ENCODE measurements at regions not wholly inside any gene's neighbourhood (a gene's known extent, or its start where the extent isn't known, plus 50 kb on each side); places are given as distances from the start of the nearest gene placed in this dataset.

DNA sequence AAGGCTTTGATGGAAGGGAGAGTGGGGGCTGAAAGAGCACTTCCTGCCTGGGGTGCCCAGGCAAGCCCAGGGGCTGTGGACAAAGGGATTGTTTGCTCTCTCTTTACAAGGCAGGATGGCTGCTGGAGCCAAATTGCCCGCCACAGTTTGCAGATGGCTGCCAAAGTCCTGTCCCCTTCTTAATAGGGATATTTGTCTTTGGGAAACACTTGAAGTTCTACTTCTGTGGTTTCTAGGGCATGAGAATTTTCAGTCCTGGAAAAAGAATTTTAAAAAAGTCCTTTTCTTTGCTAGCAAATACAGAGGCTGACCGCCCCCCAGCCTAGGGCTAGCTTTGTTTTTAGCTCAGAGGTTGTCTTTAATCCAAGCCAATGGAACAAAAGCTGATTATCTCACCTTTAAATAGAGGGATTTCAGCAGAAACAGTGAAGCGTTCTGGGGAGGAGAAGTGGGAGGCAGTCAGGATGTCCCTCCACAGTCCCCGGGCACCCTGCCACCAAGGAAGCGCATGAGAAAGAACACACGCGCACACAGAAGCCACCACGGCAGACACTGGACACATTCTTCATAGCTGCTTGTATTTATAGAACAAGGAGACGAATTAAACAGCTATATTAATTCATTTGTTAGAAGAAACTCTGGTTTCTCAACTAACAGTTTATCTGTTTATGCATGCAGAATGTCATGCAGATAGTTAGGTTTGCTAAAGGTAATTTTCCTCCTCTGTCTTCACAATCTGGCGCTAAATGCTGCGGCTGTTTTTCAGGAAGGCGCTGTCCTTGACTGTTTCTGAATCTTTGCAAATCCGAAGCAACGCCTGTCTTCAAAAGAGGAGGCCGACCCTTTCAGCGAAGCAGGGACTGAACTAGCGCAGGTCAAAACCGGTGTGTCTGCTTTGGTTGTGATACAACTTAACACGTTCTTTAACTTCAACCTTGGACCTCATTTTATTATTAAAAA lies 736.9 kb downstream of the QKI start:
- no peak for DNase-seq (ENCODE audit: low read depth)

DNA sequence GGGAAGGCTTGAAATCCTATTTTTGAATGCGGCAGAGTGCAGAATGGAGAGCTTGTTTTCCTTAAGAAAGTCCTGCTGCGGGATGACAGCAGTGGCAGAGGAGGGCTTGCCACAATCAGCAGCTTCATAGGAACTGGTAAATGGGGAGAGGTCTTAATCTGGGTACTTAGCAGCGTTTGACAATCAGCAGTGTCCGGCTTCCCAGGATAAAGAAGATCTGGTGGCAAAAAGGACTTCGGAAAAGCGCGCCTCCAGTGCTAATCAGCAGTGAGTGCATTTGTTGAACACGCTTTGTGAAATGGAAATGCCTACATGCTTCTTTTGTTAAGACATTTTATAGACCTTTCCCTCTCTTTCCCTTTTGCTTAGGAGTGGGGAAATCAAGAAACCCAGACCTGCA lies 735.7 kb downstream of the QKI start:
- DNase-seq (ENCODE audit: low read depth): no peak

DNA sequence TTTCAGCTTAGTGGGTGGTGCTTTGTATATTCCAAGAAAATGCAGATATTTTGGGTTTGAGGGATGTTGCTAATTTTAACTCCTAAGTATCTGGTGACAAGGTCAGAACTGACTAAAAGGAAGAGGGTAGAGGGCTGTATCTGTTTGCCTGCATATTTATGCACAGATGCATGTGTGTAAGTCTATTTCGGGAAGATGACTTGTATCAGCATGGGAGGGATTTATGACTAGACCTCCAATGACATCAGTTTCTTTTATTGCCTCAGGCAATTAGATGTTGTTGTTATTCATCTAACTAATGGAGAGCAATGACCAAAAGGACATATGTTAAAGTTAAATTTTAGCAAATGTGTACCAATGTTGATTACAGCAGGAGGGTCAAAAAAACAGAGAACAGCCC lies 734.3 kb downstream of the QKI start:
- DNase-seq (ENCODE audit: low read depth): no peak

DNA sequence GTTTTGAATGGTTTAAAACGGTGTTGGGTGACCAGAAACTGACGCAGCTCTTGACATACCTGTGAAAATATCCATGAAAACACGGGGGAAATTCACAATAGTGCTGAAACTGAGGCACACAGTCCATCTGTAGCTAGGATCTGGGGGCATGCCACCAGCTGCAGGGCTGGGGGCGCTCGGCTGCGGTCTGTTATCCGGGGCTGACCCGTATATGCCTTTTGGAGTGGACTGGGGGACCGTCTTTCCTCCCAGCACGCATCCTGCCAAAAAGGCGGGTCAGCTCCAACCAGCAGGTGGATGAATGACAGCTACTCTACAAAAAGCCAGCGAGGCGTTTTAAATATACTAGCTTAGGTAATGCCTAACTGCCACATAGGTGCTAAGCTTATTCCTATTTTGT lies 729.8 kb downstream of the QKI start:
- DNase-seq (ENCODE audit: low read depth): no peak

DNA sequence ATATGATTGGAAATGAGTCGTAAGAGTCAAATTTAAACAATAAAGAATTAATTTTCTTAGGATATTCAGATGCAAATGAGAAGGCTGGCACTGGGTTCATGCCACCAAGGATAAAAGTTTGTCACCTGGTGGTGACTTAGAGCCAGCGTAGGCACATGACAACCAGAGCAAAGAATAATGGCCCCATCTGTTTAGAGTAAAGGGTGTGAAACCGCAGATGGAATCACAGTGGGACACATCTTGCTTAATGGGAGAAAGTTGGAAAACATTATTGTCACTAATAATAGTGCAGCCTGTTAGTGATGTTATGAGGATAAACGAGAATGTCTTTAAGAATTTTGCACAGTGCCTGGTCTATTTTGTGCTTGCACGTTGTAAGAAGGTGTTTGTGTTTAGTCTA lies 727.8 kb downstream of the QKI start:
- DNase-seq (ENCODE audit: low read depth): no peak

DNA sequence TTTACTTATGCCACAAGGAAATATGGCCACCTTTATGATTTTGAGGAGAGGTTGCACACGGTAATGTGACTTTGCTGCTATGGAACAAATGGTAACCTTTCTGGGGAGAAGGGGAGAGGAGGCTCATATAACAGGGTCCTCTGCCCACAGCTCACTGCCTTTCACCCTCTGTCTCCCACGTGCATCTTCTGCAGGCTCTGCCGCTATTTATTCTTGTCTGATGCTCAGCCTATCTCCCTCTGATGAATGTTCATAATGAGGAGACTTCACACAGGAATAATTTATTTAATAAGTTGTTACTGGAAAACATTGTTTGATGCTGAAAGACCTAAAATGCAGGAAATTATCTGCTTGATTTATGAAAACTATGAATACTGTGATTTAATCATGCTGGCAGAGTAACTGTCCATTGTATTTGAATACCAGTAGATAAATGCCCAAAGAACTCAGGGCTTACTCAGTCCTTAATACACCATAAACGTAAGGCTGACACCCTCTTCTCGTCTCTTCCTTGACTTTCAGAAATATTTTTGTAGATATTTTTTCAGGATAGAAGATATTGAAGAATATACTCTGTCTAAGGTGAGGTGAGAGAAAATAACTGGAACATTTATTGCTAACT lies 721.1 kb downstream of the QKI start:
- DNase-seq (ENCODE audit: low read depth): no peak

DNA sequence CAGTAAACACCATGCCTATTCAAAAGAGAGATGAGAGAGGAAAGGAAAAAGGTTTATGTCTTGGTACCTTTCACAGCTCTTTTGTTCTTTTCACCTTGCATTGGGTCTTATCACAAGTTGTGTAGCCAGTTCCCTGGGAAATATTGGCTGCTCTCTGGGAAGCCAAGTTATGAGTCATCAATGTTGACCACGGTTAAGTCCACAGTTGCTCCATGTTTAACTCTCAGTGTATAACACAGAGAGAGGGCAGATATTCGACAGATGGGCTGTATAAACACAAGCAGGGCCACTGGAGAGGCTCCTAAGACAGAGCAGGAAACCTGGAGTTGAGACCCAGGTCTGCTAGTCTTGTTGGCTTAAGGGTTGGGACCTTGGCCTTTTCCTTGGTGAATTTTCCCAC lies 718.6 kb downstream of the QKI start:
- no peak for DNase-seq (ENCODE audit: low read depth)

DNA sequence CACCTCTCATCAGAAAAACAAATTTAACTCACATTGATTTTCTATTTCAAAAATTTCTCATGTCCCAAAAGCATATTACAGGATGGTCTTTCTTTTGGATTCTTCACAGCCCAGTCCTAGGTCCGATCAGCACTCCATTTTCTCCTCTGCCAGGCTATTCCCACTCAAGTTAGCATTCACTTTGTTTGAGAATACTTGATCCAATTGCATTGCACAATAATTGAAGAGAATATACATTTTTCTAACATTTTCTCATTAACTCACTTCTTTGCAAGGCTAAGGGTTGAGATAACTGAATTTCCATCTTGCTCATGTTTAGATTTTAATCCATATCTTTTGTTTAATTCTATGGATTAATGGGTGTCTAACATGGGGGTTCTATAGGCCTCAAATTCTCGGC lies 716.1 kb downstream of the QKI start:
- DNase-seq (ENCODE audit: low read depth): no peak

DNA sequence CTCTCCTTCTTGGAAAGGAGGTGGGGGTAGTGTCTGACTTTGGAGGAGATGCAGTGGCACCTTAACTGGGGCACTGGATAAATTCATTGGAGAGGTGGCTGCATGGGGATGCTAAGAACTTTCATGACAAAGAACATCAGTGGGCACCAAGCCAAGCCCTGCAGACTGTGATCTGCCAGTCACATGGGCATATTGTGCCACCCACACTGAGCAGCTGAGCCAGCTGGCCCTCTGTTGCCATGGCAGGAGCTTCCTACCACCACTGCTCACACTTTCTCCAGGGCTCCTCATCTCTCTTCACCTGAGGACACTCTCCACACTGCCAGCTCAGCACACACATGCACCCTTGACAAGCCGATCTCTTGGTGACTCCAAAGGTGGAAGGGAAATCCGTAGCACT lies 715.6 kb downstream of the QKI start:
- DNase-seq (ENCODE audit: low read depth): no peak

DNA sequence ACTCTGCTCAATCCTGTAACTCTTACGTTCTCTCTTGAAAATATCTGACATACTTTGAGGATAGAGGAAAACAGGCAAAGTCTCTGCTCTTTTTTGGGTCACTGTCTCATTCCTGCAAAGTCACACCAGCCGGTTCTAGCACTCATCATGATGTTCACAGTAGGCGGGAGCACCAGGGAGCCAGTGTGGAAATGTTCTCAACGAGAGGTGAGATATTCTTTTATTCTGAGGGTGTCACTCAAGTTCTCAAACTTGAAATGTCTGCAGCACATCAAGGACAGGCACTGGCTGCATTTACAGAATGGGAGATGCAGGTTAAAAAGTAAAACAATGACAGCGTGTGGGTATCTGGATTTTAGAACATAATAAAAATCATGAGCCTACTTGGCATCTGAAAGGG lies 714.7 kb downstream of the QKI start:
- DNase-seq (ENCODE audit: low read depth): no peak

DNA sequence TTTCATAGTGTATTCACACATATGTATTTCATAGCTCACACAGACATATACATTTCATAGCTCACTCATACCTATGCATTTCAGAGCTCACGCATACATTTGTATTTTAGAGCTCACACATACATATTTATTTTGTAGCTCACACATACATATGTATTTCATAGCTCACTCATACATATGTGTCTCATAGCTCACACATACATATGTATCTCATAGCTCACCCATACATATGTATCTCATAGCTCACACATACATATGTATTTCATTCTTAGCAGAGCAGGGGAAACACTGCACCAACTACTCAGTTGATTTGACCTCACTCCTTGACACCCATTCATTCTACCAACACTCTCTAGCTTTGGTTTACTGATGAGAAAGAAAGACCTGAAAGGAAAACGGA lies 713.6 kb downstream of the QKI start:
- no peak for DNase-seq (ENCODE audit: low read depth)

DNA sequence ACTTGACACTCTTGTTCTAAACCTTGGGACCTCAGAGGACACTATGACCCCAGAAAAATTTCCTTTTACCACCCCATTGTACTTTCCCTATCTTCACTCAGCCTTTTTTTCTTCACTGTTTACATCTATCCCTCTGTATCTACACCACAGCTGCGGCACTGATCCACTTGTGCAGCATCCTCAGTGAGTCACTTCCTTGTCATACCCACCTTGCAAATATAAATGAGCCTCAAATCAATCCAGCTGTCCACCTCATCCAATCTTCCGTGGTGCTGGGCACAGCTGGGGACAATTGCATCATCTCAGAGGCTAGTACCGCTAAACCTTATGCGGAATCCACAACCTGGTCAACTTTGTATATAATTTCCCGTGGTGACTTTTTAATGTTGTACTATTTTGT lies 710.5 kb downstream of the QKI start:
- DNase-seq (ENCODE audit: low read depth): no peak

DNA sequence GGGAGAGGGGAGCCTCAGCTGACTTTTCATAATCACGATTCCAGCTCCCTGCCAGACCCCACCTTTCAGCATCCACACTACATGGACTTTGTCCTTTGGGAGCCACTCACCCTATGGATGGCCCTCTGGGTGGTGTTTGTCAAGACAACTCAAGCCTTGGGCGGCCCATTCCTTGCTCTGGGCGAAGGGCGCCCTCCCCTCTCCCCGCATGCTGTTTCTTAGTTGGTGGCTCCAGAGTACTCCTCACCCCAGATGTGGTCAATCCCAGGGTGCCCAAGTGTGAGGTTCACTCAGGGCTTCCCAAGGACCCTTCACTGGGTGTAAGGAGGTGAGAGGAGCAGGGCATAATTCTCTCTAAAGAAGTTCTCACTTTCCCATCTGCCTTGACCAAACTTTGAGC lies 710.0 kb downstream of the QKI start:
- no peak for DNase-seq (ENCODE audit: low read depth)

DNA sequence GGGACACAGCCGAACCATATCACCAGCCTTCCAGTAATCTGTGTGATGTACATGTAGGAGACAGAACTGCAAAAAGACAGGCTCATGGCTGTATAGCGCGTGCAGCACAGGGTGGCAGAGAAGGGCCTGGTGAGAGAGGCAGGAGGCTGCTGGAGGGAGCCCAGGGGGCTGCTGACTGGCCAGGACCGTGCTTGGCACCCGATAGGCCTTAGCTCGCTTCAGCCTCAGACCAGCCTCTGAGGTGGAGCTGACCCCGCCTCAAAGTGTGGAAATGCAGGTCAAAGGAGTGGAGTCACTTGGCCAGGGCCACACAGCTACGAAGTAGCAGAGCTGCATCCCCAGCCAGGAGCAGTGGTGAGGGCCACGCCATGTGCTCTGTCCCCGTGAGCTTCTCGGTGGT lies 707.6 kb downstream of the QKI start:
- no peak for DNase-seq (ENCODE audit: low read depth)

DNA sequence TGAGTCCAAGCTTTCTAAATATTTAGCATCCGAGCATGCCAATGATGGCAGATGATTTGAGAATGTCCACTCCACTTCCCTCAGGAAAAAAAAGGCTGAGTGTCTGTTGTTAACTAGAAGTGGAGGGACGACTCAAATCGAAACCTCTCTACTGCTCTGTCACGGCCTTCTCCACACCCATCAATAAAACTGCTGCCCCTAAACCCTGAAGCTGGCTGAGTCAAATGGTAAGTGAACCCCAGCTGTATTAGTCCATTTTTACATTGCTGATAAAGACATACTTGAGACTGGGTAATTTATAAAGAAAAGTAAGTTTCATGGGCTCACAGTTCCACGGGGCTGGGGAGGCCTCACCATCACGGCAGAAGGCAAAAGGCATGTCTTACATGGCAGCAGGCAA lies 707.0 kb downstream of the QKI start:
- DNase-seq (ENCODE audit: low read depth): no peak

DNA sequence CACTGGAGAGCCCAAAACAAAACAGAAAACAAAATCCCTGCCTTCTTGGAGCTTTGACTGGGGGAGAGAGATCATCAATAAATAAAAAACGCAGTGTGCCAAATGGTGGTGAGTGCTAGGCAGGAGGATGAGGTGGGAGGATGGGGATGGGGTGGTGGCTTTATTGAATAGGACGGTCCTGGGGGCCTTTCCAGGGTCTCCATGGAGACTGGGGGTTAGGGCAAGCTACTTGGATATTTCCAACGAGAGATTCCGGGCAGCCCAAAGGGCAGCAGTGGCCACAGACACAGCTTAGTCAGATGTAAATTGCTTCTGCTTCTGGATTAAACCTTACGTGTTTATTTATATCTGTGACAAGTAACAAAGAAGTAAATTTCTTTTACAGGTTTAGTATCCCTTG lies 700.1 kb downstream of the QKI start:
- DNase-seq (ENCODE audit: low read depth): no peak

DNA sequence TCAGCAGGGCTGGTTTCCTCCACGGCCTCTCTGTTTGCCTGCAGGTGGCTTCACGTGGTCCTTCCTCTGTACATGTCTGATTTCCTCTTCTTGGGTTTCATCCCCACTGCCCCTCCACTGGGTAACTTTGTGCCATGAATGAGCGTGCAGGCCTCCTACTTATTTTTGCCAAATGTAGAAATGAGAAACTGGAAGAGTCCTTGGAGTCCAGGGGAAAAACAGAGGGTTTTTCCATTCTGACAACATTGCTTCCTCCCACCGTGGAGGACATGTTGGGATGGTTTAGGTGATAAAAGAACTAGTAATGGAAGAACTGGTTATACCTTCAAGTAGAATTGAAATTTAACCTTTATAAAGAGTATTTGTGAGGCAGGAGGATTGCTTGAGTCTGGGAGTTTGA lies 699.5 kb downstream of the QKI start:
- no peak for DNase-seq (ENCODE audit: low read depth)

DNA sequence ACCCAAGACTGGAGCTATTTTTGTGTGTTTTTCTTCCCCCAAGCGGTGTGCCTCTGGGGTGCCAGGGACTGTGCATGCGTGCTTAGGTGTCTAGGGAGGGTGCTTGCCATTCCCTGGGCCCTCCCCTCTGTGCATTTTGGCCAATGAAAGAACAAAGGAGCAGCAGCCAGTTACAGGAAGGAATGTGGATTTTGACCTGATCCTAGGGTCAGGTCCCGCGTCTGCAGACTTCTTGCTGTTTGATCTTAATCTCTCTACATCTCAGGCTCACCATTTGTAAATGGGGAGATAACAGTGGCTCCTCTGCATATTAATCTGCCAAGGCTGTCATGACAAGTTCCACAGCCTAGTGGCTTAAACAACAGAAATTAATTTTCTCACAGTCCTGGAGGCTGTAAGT lies 699.1 kb downstream of the QKI start:
- no peak for DNase-seq (ENCODE audit: low read depth)

DNA sequence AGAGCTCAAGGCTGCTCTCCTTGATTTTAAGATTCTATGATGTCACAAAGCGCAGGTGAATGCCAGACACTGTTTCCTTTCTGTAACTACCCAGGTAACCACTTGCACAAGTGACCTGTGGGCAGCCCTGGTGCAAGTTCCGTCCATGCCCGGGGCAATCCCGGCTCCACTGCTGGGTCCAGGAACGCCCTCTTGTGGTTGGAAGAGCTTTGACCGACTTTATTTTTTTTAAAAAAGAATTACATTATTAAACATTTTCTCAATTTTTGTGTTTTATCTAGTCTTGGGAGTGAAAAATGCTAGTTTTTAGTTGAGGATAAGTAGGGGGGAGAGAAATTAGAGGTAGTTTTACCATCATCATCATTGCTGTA lies 695.2 kb downstream of the QKI start:
- no peak for DNase-seq (ENCODE audit: low read depth)

DNA sequence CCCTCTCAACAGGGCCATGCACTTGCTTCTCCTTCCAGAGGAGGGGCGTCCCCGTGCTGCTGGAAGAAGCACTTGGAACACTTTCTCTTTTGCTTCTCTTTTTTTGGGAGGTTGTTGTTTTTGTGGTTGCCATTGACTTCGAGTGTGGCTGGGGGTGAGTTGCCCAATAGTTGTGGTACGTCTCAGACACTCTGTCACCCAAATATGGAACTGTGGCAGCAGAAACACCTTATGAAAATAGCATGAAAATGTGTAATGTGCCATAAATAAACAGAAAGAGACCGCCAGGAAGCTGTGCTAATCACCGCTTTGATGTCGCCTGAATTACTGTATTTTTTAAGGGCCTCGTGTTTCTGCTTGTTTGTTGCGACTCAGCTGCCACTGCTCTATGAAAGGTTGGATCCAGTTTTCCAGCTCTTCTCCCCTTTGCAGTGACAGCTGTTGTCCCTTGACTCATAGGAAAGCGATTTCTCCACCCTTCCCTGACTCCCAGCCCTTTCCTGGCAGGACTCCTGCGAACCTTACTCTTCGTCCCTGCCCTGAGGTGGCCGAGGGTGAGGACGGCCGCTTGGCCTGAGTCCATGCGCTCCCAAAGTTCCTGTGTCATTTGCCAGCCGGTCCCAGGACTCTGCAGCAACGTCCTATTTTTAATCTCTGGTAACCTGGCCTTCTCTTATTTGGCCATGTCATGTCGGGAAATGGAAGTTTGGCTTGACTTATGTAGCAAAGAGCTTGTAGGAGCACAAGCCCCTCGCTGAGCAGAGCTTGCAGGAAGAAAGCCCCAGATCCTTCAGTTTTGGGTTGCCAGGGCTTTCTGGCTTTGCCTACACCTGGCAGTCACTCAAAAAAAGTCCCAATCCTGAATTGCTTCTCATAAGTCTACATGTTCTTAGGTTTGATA lies 694.6 kb downstream of the QKI start:
- no peak for DNase-seq (ENCODE audit: low read depth)

DNA sequence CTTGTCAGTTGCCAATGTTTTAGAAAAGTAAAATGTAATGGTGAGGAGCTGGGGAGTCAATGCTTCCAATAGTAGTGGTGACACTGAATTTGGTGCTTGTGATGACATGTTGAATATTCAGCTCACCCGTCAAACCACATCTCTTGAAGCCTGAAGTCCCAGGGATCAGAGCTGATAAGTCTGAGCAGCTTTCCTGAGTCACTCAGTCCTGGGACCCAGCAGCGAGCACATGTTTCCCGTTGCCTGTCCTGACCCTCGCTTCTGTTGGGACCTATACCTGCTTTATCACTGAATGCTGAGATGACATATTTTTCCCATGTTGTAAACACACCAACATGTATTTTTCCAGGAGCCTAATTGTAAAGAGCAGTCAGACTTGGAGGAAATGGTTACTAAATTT lies 693.6 kb downstream of the QKI start:
- DNase-seq (ENCODE audit: low read depth): no peak

DNA sequence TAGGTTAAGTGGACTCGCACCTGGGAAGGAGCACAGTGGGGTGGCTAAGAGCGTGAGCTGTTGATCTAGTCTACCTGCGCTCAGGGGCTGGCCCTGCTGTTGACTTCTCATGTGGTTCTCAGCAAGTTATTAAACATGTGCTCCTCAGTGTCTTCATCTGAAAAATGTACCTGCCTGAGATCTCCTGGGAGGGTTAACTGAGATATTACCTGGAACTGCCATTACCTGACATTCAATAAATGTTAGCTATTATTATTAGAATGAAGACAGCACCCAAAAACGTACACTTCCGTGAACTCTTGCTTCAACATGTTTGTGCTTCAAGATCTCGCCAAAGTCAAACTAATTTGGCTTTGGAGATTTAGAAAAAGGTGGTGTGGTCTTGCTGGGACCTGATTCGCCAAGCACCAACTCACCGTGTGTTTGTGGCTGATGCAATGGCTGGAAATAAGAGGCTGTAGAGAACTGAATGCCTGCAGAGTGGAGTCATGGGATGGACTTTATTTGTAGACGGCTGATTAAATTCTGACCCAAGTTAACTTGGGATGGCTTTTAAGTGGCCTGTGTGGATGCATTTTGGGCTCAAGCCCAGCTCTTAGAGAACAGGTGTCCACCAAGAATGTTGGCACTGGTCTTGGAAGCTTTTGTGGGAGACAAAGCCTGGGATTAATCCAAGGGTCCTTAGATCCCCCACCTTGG lies 692.9 kb downstream of the QKI start:
- DNase-seq (ENCODE audit: low read depth): no peak

Measured in activated T-helper 1 cell treated with Interleukin-2 at 50 U/mL for 16 hours (primary cell).